SW 1271 (cell line): ENCODE measurements at regions not wholly inside any gene's neighbourhood (a gene's known extent, or its start where the extent isn't known, plus 50 kb on each side); places are given as distances from the start of the nearest gene placed in this dataset.

Experiments
- DNase-seq, 2 experiments: peaks; one replicate each; lab custom pipeline; 2025; lab: John Stamatoyannopoulos, UW

- no peak for DNase-seq
These were observed 53.0 kb upstream of the ANKEF1 start for GRCh38 chr20:9981829-9982228.

- DNase-seq: peak; percentile 57 to 92
These were observed 56.3 kb upstream of the ANKEF1 start for GRCh38 chr20:9978397-9979004.

DNA sequence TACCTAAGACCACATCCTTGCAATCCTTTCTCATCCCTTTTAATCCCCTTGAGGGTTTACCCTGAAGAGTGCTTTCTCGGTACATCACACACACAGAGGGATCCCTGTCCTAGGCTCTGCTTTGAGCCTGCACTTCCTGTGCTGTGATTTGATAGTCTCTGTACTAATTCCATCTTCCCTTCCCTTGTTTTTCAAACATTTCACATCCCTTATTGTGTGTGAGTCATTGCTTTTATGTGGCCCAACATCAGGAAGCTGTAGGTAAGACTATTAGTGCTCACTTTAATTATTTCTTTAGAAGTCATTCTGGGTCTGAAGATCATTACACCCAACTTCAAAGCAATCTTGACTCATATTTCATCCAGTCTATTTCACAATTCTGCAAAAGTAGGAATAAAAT lies 57.2 kb upstream of the ANKEF1 start:
- no peak for DNase-seq

GRCh38 chr20:9974324-9974723 lies 60.5 kb upstream of the ANKEF1 start:
- DNase-seq: peak in 1 of 2 experiments; percentile 19

DNA sequence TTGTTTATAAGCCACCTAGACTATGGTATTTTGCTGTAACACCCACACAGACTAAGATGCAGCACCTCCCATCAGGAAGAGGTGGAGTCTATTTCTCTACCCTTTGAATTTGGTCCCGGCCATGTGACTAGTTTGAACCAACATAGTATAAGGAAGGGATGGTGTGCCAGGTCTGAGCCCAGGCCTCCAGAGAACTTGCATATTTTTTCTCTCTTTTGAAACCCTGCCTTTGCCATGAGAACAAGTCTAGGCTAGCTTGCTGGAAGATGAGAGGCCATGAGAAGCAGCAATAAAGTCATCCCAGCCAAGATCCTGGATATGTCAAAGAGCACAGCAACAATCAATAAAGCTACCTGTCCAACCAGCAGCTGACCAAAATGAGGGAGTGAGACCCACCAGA lies 63.0 kb upstream of the ANKEF1 start:
- no peak for DNase-seq

DNA sequence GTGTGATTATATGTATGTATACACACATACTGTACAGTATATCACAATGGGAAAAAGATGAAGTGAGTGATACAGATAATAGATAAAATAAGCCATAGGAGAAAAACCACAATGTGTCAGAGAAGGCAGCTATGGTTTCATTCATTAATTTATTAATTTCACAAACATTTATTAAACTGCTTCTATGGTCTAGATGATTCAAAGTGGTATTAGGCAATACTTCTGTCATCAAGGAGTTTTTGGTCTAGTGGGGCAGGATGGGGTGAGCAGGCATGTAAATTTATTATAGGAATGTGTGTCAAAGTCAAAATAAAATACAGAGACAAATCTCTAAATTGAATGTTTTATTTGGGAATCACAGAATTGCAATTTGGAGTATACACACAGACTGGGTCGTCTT lies 65.2 kb upstream of the ANKEF1 start:
- no peak for DNase-seq

- DNase-seq: no peak
These were observed 66.8 kb upstream of the ANKEF1 start for GRCh38 chr20:9968015-9968414.

DNA sequence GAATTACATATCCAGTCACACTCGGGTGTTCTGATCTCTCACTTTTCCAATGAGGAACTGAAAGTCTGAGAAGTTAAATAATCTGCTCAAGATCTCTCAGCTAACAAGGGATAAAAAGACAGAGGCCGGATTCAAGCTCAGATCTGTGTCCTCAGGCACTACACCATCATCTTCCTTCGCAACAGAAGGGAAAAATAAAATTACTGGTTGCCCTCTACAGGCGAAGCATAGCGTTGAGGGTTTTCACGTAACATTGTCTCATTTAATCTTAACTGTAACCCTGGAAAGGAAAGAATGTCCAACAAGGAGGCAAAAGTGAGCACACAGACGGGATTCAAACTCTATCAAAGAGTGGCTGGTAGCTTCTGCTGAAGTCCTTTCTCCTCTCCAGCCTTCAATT lies 67.8 kb upstream of the ANKEF1 start:
- DNase-seq: peak in 1 of 2 experiments; percentile 9

GRCh38 chr20:9963029-9963428 lies 71.8 kb upstream of the ANKEF1 start:
- no peak for DNase-seq

GRCh38 chr20:9958693-9959092 lies 76.1 kb upstream of the ANKEF1 start:
- no peak for DNase-seq

GRCh38 chr20:9955646-9956045 lies 79.1 kb upstream of the ANKEF1 start:
- peak in 1 of 2 experiments; percentile 42 for DNase-seq

GRCh38 chr20:9949563-9949962 lies 85.2 kb upstream of the ANKEF1 start:
- no peak for DNase-seq

DNA sequence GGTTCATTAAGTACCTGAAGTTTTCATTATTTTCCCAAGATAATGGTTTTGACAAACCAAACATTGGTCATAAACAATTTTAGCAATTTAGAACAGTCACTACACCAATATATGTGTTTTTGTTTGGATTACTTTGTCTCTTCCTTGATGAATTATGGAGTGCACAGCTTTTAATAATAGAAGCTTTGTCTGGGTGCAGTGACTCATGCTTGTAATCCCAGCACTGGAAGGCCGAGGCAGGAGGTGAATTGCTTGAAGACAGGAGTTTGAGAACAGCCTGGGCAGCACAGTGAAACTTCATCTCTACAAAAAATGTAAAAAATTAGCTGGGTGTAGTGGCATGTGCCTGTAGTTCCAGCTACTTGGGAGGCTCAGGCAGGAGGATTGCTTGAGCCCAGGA lies 89.4 kb upstream of the ANKEF1 start:
- peak in 1 of 2 experiments; percentile 54 for DNase-seq

GRCh38 chr20:9942736-9943135 lies 92.1 kb upstream of the ANKEF1 start:
- no peak for DNase-seq

GRCh38 chr20:9940329-9940728 lies 94.5 kb upstream of the ANKEF1 start:
- DNase-seq: no peak

DNA sequence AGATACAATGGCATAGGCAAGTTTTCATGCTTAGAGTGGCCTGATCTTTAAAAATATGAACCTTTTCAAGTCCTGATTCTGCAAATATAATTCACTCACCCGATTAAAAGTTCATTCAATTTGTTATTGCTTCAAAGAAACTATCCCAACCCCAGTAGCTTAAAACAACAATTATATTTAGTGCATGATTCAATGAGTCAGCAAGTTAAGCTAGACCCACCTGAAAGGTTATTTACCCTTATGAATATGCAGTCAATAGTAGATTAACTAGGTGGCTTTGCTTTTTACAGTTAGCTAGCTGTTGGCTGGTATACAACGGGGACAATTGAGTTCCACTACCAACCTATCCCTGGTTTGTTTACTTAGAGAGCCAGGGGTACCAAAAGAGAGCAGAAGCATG lies 95.6 kb upstream of the ANKEF1 start:
- DNase-seq: no peak

DNA sequence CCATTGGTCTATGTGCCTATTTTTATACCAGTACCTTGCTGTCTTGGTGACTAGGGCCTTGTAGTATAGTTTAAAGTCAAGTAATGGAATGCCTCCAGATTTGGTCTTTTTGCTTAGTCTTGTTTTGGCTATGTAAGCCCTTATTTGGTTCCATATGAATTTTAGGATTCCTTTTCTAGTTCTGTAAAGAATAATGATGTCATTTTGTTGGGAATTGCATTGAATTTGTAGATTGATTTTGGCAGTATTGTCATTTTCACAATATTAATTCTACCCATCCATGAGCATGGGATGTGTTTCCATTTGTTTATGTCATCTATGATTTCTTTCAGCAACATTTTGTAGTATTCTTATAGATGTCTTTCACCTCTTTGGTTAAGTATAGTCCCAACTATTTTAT lies 96.4 kb upstream of the PAK5 start:
- DNase-seq: no peak

GRCh38 chr20:9930142-9930541 lies 91.3 kb upstream of the PAK5 start:
- no peak for DNase-seq

GRCh38 chr20:9928955-9929354 lies 90.1 kb upstream of the PAK5 start:
- no peak for DNase-seq

DNA sequence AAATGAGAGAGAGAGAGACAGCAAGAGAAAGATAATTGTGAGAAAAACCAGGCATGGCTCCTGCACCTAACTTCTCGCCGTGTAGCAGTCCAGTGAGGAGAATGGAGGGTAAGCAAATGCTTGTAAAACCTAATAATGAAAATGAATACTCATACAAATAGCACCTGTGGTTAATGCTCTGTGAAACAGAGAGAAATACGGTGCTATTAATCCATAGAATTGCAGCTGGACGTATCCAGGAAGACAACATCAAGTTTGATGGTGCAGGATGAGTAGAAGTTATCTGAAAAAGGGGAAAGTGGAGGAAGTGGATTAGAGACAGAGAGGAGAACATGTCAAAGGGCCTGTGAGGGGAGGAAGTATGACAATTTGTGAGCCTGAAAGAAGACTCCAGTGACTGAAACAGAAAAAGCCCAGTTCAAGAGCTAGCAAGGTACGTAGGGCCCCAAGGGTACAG lies 89.4 kb upstream of the PAK5 start:
- DNase-seq: no peak

DNA sequence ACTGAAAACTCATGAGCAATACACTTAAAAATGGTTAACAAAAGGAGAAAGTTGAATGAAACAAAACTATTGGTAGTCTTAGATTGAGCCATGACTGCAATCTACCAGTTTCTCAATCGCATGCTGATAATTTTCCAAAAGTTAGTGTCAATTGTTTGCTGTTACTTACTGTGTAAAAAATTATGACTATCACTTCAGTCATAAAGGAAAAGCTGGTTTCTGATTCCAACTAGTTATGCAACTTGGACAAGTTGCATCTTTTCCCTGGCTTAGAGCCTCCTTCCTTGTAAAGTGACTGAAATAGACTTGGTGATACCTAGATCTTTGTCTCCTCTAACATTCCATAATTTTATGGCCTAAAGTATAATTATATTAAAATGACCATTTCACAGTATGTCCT lies 88.3 kb upstream of the PAK5 start:
- no peak for DNase-seq

DNA sequence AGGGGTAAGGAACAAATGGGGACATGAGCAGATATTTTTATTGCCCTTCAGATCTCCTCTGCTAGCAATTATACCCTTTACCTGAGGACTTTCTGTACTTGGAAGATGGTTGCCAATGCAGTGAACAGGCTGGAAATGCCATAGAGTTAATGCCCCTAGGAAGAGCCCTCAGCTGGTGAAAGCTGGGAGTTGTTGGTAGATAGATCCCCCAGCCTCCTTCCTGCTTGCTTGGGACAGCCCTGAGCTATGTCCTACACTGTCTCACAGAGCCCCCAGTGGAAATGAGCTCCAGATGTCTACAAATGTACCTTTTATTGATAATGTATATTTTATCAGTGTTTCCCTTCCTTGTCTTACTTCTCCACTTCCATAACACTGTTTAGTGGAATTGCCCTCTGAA lies 87.6 kb upstream of the PAK5 start:
- no peak for DNase-seq

DNA sequence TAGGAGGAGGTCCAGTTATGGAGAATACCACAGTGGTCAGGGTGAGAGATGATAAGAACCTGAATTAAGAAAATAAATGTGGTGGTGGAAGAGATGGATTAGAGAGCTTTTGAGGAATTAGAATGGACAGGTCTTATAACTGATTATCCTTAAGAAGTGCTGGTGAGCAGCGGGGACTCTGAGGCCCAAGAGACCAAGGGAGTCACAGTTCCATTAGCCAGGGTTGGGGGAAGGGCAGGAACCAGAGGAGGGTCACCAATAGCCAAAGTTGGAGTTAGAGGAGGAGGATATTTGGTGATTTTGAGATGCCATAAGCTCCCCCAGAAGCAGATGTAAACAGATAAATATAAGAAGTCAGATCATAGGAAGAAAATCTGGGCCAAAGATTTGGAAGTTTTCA lies 87.1 kb upstream of the PAK5 start:
- no peak for DNase-seq

GRCh38 chr20:9923648-9924047 lies 84.8 kb upstream of the PAK5 start:
- no peak for DNase-seq

- no peak for DNase-seq
These were observed 82.0 kb upstream of the PAK5 start for GRCh38 chr20:9920866-9921265.
